ENCODE measurements at regions not wholly inside any gene's neighbourhood (a gene's known extent, or its start where the extent isn't known, plus 50 kb on each side); places are given as distances from the start of the nearest gene placed in this dataset.

- H3K4me3 ChIP-seq (ENCODE audit: low read depth, low read length), result no peak overlapping the region
- TF ChIP-seq CTCF (IDR thresholded peaks at IDR 0.05; ENCODE audit: borderline replicate concordance, insufficient read depth, low read depth, low read length), result no peak
Measured at GRCh38 chr3:104740874-104741379, 625.8 kb upstream of the ALCAM start.

- H3K4me3 ChIP-seq (ENCODE audit: low read depth, low read length), result no peak overlapping the region
- no peak for TF ChIP-seq CTCF (IDR thresholded peaks at IDR 0.05; ENCODE audit: borderline replicate concordance, insufficient read depth, low read depth, low read length)
Measured at GRCh38 chr3:104742044-104742443, 624.7 kb upstream of the ALCAM start.

- TF ChIP-seq CTCF (IDR thresholded peaks at IDR 0.05; ENCODE audit: borderline replicate concordance, insufficient read depth, low read depth, low read length), result no peak
- no peak overlapping the region for H3K4me3 ChIP-seq (ENCODE audit: low read depth, low read length)
Measured at GRCh38 chr3:104745313-104745712, 621.4 kb upstream of the ALCAM start.

- TF ChIP-seq CTCF (IDR thresholded peaks at IDR 0.05; ENCODE audit: borderline replicate concordance, insufficient read depth, low read depth, low read length), result no peak
Measured at GRCh38 chr3:104746056-104746455, 620.7 kb upstream of the ALCAM start.

GRCh38 chr3:104750581-104750980, 616.1 kb upstream of the ALCAM start:
- H3K4me3 ChIP-seq (ENCODE audit: low read depth, low read length), result no peak overlapping the region
- TF ChIP-seq CTCF (IDR thresholded peaks at IDR 0.05; ENCODE audit: borderline replicate concordance, insufficient read depth, low read depth, low read length), result no peak

More at GRCh38 chr3:104746056-104746455, 620.7 kb upstream of the ALCAM start:
- no peak overlapping the region for H3K4me3 ChIP-seq (ENCODE audit: low read depth, low read length)

- H3K4me3 ChIP-seq (ENCODE audit: low read depth, low read length), result no peak overlapping the region
- TF ChIP-seq CTCF (IDR thresholded peaks at IDR 0.05; ENCODE audit: borderline replicate concordance, insufficient read depth, low read depth, low read length), result no peak
Measured at GRCh38 chr3:104755791-104756190, 610.9 kb upstream of the ALCAM start.

GRCh38 chr3:104763007-104763406, 603.7 kb upstream of the ALCAM start:
- H3K4me3 ChIP-seq (ENCODE audit: low read depth, low read length), result no peak overlapping the region
- TF ChIP-seq CTCF (IDR thresholded peaks at IDR 0.05; ENCODE audit: borderline replicate concordance, insufficient read depth, low read depth, low read length), result no peak
